Endodermal cell (in vitro differentiated cells): ENCODE measurements at regions not wholly inside any gene's neighbourhood (a gene's known extent, or its start where the extent isn't known, plus 50 kb on each side); places are given as distances from the start of the nearest gene placed in this dataset.

Experiments
- DNase-seq: peaks from one replicate; pipeline ENCODE4 v3.0.0-alpha.2; 2017
- H3K27ac ChIP-seq: 2 replicates; pipeline ENCODE4 v1.5.1; 2013; ENCODE audit warnings: mild to moderate bottlenecking, low read depth, low read length, moderate library complexity
- H3K27me3 ChIP-seq: 2 replicates; pipeline ENCODE4 v1.6.1; 2013; ENCODE audit warnings: mild to moderate bottlenecking, low read length, moderate library complexity; ENCODE audit not compliant: insufficient read depth, control insufficient read depth, poor library complexity, severe bottlenecking
- H3K36me3 ChIP-seq: 2 replicates; pipeline ENCODE4 v1.7.0; 2013; ENCODE audit warnings: mild to moderate bottlenecking, low read length, moderate library complexity; ENCODE audit not compliant: control insufficient read depth, insufficient read depth
- H3K4me1 ChIP-seq: one replicate; pipeline ENCODE4 v1.7.0; 2013; ENCODE audit warnings: low read length; ENCODE audit not compliant: control insufficient read depth, insufficient read depth
- H3K4me3 ChIP-seq: 2 replicates; pipeline ENCODE4 v1.5.1; 2013; ENCODE audit warnings: mild to moderate bottlenecking, low read length, moderate library complexity
- H3K9ac ChIP-seq: 2 replicates; pipeline ENCODE4 v1.6.1; 2013; ENCODE audit warnings: mild to moderate bottlenecking, low read length, moderate library complexity; ENCODE audit not compliant: poor library complexity, severe bottlenecking; ENCODE audit errors: extremely low read depth
- H3K9me3 ChIP-seq: 2 replicates; pipeline ENCODE4 v1.6.1; 2013; ENCODE audit warnings: mild to moderate bottlenecking, low read length, moderate library complexity; ENCODE audit not compliant: control insufficient read depth
- H3K27ac Mint-ChIP-seq: 2 replicates; pipeline ENCODE4 v1.8.0; 2020; ENCODE audit warnings: mixed read lengths
- H3K27me3 Mint-ChIP-seq: 2 replicates; pipeline ENCODE4 v1.8.0; 2021; ENCODE audit warnings: mild to moderate bottlenecking, mixed read lengths; ENCODE audit not compliant: insufficient read depth
- H3K36me3 Mint-ChIP-seq: 2 replicates; pipeline ENCODE4 v1.8.0; 2020; ENCODE audit warnings: low read depth, mixed read lengths
- H3K4me1 Mint-ChIP-seq: 2 replicates; pipeline ENCODE4 v1.8.0; 2020; ENCODE audit warnings: mixed read lengths
- H3K4me3 Mint-ChIP-seq: 2 replicates; pipeline ENCODE4 v1.8.0; 2020; ENCODE audit warnings: mild to moderate bottlenecking, moderate library complexity, mixed read lengths
- H3K9me3 Mint-ChIP-seq: 2 replicates; pipeline ENCODE4 v1.8.0; 2020; ENCODE audit warnings: mild to moderate bottlenecking, mixed read lengths
- WGBS, 2 experiments: methylation state at CpG; one replicate each; pipeline versions ENCODE4 v1.1.5 to v1.1.7; 2013; ENCODE audit warnings: missing lambda C conversion rate in 2 of 2, mixed read lengths in 1 of 2; ENCODE audit not compliant: insufficient coverage in 1 of 2, insufficient read length in 1 of 2; 5-methylcytosine and 5-hydroxymethylcytosine counted together
- TF ChIP-seq, protein P1 (sequence below): fragments of 200-600 bp; sonication (generic); conservative IDR thresholded peaks from 2 replicates; pipeline ENCODE4 v1.5.0; 2021; ENCODE audit warnings: antibody characterized with exemption, mild to moderate bottlenecking

DNA sequence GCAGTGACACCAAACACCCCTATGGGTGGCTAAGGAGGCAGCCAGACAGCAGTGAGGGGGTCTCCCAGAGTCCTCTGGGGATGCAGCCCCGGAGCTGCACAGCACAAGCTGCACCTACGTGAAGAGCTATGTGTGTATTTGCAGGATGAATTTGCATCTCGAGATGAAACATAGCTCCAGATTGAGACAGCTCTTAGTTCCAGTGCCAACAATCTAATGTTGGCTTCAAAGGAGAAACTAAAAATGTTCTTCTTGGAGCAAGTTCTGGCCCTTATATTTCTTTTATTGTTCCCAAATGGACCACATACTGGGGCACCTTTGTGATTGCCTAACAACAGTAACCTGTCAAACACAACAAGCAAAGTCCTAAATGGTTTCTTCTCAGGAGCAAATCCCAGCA is 233.9 kb downstream of the SLC4A3 start:
- no peaks in the 10 kb centered on the region for H3K36me3 Mint-ChIP-seq
- no peak overlapping the region for H3K27ac Mint-ChIP-seq
- H3K27me3 ChIP-seq = no peaks in the 10 kb centered on the region
- H3K27me3 Mint-ChIP-seq = no peaks in the 10 kb centered on the region
- no peak for DNase-seq
- no peak overlapping the region for H3K27ac ChIP-seq
- no peaks in the 10 kb centered on the region for H3K9me3 Mint-ChIP-seq
- H3K9me3 ChIP-seq = no peaks in the 10 kb centered on the region
- no peaks in the 10 kb centered on the region for H3K36me3 ChIP-seq
- WGBS, 2 experiments = 92 to 96% methylated on average over 3 of the region's 3 CpGs
- no peaks in the 10 kb centered on the region for H3K4me1 ChIP-seq
- H3K9ac ChIP-seq = no peak overlapping the region
- no peak overlapping the region for H3K4me3 Mint-ChIP-seq
- H3K4me1 Mint-ChIP-seq = peaks cover 8% of the 10 kb centered on the region
- TF ChIP-seq, protein P1, sequence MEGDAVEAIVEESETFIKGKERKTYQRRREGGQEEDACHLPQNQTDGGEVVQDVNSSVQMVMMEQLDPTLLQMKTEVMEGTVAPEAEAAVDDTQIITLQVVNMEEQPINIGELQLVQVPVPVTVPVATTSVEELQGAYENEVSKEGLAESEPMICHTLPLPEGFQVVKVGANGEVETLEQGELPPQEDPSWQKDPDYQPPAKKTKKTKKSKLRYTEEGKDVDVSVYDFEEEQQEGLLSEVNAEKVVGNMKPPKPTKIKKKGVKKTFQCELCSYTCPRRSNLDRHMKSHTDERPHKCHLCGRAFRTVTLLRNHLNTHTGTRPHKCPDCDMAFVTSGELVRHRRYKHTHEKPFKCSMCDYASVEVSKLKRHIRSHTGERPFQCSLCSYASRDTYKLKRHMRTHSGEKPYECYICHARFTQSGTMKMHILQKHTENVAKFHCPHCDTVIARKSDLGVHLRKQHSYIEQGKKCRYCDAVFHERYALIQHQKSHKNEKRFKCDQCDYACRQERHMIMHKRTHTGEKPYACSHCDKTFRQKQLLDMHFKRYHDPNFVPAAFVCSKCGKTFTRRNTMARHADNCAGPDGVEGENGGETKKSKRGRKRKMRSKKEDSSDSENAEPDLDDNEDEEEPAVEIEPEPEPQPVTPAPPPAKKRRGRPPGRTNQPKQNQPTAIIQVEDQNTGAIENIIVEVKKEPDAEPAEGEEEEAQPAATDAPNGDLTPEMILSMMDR = no peak
- no peak overlapping the region for H3K4me3 ChIP-seq

DNA sequence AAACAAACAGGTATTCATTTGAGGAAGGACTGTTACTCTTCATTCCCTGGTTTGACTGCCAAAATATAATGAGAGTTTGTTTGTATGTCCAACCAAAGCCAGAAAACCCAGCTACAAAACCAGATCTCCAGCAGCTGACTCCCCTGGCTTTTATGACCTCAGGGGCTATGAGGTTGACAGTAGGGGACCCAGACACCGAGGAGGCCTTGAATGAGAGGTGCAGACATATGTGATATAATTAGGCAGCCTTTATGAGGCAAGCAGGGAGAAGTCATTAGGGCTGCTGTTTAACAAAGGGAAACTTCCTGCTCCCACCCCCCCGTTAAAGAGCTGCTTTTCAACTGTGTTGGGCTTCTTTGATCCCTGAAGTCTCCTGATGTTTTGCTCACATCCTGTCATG is 236.7 kb downstream of the SLC4A3 start:
- H3K27ac Mint-ChIP-seq = no peak overlapping the region
- peaks cover 4% of the 10 kb centered on the region for H3K4me1 Mint-ChIP-seq
- no peaks in the 10 kb centered on the region for H3K36me3 Mint-ChIP-seq
- Histone ChIP-seq H3K27ac (peak overlapping the region; percentile 13), H3K27me3 (no peaks in the 10 kb centered on the region), H3K4me1 (no peaks in the 10 kb centered on the region), H3K4me3 (no peak overlapping the region), H3K9me3 (no peaks in the 10 kb centered on the region), H3K9ac (no peak overlapping the region), H3K36me3 (no peaks in the 10 kb centered on the region)
- no peaks in the 10 kb centered on the region for H3K9me3 Mint-ChIP-seq
- H3K4me3 Mint-ChIP-seq = no peak overlapping the region
- DNase-seq = no peak
- no peaks in the 10 kb centered on the region for H3K27me3 Mint-ChIP-seq
- TF ChIP-seq, protein P1 = no peak
- WGBS, 2 experiments = 34 to 60% methylated on average over 2 of the region's 2 CpGs

DNA sequence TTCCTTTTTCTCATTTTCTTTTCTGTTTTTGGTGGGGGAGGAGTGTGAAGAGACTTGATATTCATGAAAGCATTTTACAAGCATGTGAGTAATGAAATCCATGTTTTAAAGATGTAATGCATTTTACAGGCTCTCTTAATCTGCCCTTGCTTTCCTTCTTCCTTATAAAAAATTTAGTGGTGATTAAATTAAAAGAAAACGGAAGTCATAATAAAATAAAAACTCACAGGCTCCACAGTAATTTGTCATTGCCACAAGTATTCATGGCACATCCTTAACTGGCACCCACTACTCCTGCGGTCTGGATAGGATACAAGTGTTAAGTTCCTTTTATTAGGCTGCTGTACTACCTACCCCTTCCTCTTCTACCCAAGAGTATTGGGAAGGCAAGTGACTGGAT is 241.2 kb downstream of the SLC4A3 start:
- Histone ChIP-seq H3K9me3 (no peaks in the 10 kb centered on the region), H3K9ac (no peak overlapping the region), H3K27me3 (no peaks in the 10 kb centered on the region), H3K4me3 (no peak overlapping the region), H3K27ac (no peak overlapping the region), H3K4me1 (no peaks in the 10 kb centered on the region), H3K36me3 (no peaks in the 10 kb centered on the region)
- H3K9me3 Mint-ChIP-seq = no peaks in the 10 kb centered on the region
- H3K27me3 Mint-ChIP-seq = no peaks in the 10 kb centered on the region
- H3K27ac Mint-ChIP-seq = no peak overlapping the region
- 87% methylated on average over 1 of the region's 2 CpGs; no CpG with 5 or more reads in 1 of the 2 experiments for WGBS, 2 experiments
- no peak for DNase-seq
- no peak overlapping the region for H3K4me3 Mint-ChIP-seq
- TF ChIP-seq, protein P1 = no peak
- peaks cover 30% of the 10 kb centered on the region for H3K4me1 Mint-ChIP-seq
- H3K36me3 Mint-ChIP-seq = no peaks in the 10 kb centered on the region
